ENCODE measurements at regions not wholly inside any gene's neighbourhood (a gene's known extent, or its start where the extent isn't known, plus 50 kb on each side); places are given as distances from the start of the nearest gene placed in this dataset.
"Not testable (repeated sequence)": the region's sequence is repeated elsewhere in the genome, so short reads cannot be mapped to it uniquely, and the experiment has no call there.

- ATAC-seq = no peak
- POLR2A ChIA-PET = no interaction called here
Measured at GRCh38 chr4:164116286-164116685, 621.8 kb downstream of the TMA16 start.

DNA sequence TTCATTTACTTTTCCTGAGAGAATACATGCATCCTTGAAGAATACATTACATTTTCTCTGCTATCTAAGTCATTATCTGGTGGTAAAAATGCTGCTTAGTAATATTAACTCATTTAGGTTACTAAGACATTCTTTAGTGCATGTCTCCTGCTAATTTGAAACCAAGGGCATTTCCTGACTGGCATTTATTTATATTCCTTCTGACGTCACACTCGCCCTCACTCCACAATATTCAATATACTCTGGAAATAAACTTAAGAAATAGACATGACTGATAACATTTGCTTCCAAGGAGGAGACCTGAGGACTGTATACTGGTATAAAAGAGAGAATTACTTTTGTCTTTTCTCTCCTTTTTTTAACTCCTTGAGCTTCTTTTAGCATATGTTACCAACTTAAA is 619.5 kb upstream of the SMIM31 start:
- H3K4me3 ChIP-seq (ENCODE audit: low read length) = no peak overlapping the region
- CTCF ChIA-PET = no interaction called here
- H3K27ac ChIP-seq (ENCODE audit: low read depth, low read length) = no peak overlapping the region
- POLR2A ChIA-PET = no interaction called here
- H3K27me3 ChIP-seq (ENCODE audit: control insufficient read depth in 2 of 2, insufficient read depth in 2 of 2, low read length in 2 of 2) = no peaks in the 10 kb centered on the region
- ATAC-seq (no peak), DNase-seq (no peak)
- H3K36me3 ChIP-seq (ENCODE audit: control insufficient read depth in 2 of 3, insufficient read depth in 3 of 3, low read length in 3 of 3) = no peaks in the 10 kb centered on the region
- no peak overlapping the region for H3K4me3 Mint-ChIP-seq
- H3K36me3 Mint-ChIP-seq = no peaks in the 10 kb centered on the region
- H3K4me1 Mint-ChIP-seq = no peaks in the 10 kb centered on the region
- H3K27me3 Mint-ChIP-seq = no peaks in the 10 kb centered on the region
- no peaks in the 10 kb centered on the region for H3K9me3 ChIP-seq (ENCODE audit: control insufficient read depth in 2 of 3, low read length in 3 of 3)
- no peaks in the 10 kb centered on the region for H3K4me1 ChIP-seq (ENCODE audit: control insufficient read depth in 2 of 2, insufficient read depth in 2 of 2, low read length in 2 of 2)
- intact Hi-C loops (cut with micrococcal nuclease) = no loop called here
- peaks cover 0 to 3% (median 0%) of the 10 kb centered on the region in 11 donors for H3K9me3 Mint-ChIP-seq
- no peak overlapping the region for H3K27ac Mint-ChIP-seq

More at GRCh38 chr4:164116286-164116685, 621.8 kb downstream of the TMA16 start:
- Histone ChIP-seq H3K27ac (ENCODE audit: low read depth, low read length) (no peak overlapping the region), H3K4me1 (ENCODE audit: control insufficient read depth in 2 of 2, insufficient read depth in 2 of 2, low read length in 2 of 2) (no peaks in the 10 kb centered on the region), H3K36me3 (ENCODE audit: control insufficient read depth in 2 of 3, insufficient read depth in 3 of 3, low read length in 3 of 3) (no peaks in the 10 kb centered on the region), H3K9me3 (ENCODE audit: control insufficient read depth in 2 of 3, low read length in 3 of 3) (no peaks in the 10 kb centered on the region), H3K27me3 (ENCODE audit: control insufficient read depth in 2 of 2, insufficient read depth in 2 of 2, low read length in 2 of 2) (no peaks in the 10 kb centered on the region), H3K4me3 (ENCODE audit: low read length) (no peak overlapping the region)
- H3K27me3 Mint-ChIP-seq = no peaks in the 10 kb centered on the region
- H3K4me3 Mint-ChIP-seq = no peak overlapping the region
- intact Hi-C loops (cut with micrococcal nuclease) = no loop called here
- peaks cover 0 to 3% (median 0%) of the 10 kb centered on the region in 11 donors for H3K9me3 Mint-ChIP-seq
- no peak for DNase-seq
- no peaks in the 10 kb centered on the region for H3K4me1 Mint-ChIP-seq
- no peaks in the 10 kb centered on the region for H3K36me3 Mint-ChIP-seq
- no peak overlapping the region for H3K27ac Mint-ChIP-seq
- CTCF ChIA-PET = no interaction called here

GRCh38 chr4:164136180-164136616 is 617.7 kb upstream of the SMIM31 start:
- CTCF ChIA-PET = no interaction called here
- Histone ChIP-seq H3K27ac (ENCODE audit: low read depth, low read length) (no peak overlapping the region), H3K36me3 (ENCODE audit: control insufficient read depth in 2 of 3, insufficient read depth in 3 of 3, low read length in 3 of 3) (no peaks in the 10 kb centered on the region), H3K27me3 (ENCODE audit: control insufficient read depth in 2 of 2, insufficient read depth in 2 of 2, low read length in 2 of 2) (no peaks in the 10 kb centered on the region), H3K4me1 (ENCODE audit: control insufficient read depth in 2 of 2, insufficient read depth in 2 of 2, low read length in 2 of 2) (no peaks in the 10 kb centered on the region), H3K9me3 (ENCODE audit: control insufficient read depth in 2 of 3, low read length in 3 of 3) (no peaks in the 10 kb centered on the region), H3K4me3 (ENCODE audit: low read length) (no peak overlapping the region)
- Mint-ChIP-seq H3K27me3 (no peaks in the 10 kb centered on the region), H3K36me3 (no peaks in the 10 kb centered on the region), H3K27ac (no peak overlapping the region), H3K4me3 (no peak overlapping the region), H3K9me3 (peaks cover 0 to 10% (median 0%) of the 10 kb centered on the region in 11 donors), H3K4me1 (no peaks in the 10 kb centered on the region)
- no peak for DNase-seq
- POLR2A ChIA-PET = no interaction called here
- ATAC-seq = no peak
- intact Hi-C loops (cut with micrococcal nuclease) = no loop called here

- ChIA-PET POLR2A (no interaction called here), CTCF (no interaction called here)
- Histone ChIP-seq H3K4me1 (ENCODE audit: control insufficient read depth in 2 of 2, insufficient read depth in 2 of 2, low read length in 2 of 2) (no peaks in the 10 kb centered on the region), H3K9me3 (ENCODE audit: control insufficient read depth in 2 of 3, low read length in 3 of 3) (no peaks in the 10 kb centered on the region), H3K27me3 (ENCODE audit: control insufficient read depth in 2 of 2, insufficient read depth in 2 of 2, low read length in 2 of 2) (no peaks in the 10 kb centered on the region), H3K36me3 (ENCODE audit: control insufficient read depth in 2 of 3, insufficient read depth in 3 of 3, low read length in 3 of 3) (no peaks in the 10 kb centered on the region), H3K4me3 (ENCODE audit: low read length) (no peak overlapping the region), H3K27ac (ENCODE audit: low read depth, low read length) (no peak overlapping the region)
- no peak for DNase-seq
- ATAC-seq = no peak
- Mint-ChIP-seq H3K27me3 (no peaks in the 10 kb centered on the region), H3K4me1 (no peaks in the 10 kb centered on the region), H3K9me3 (peaks cover 0 to 10% (median under 1%) of the 10 kb centered on the region in 11 donors), H3K27ac (no peak overlapping the region), H3K36me3 (no peaks in the 10 kb centered on the region), H3K4me3 (no peak overlapping the region)
- intact Hi-C loops (cut with micrococcal nuclease) = no loop called here
Measured at GRCh38 chr4:164138521-164138920, 615.4 kb upstream of the SMIM31 start.

- H3K4me3 ChIP-seq (ENCODE audit: low read length) = no peak overlapping the region
- ChIA-PET CTCF (no interaction called here), POLR2A (no interaction called here)
- peaks cover 0 to 10% (median 3%) of the 10 kb centered on the region in 11 donors for H3K9me3 Mint-ChIP-seq
- H3K4me1 ChIP-seq (ENCODE audit: control insufficient read depth in 2 of 2, insufficient read depth in 2 of 2, low read length in 2 of 2) = no peaks in the 10 kb centered on the region
- no peaks in the 10 kb centered on the region for H3K4me1 Mint-ChIP-seq
- H3K27me3 Mint-ChIP-seq = no peaks in the 10 kb centered on the region
- no peak overlapping the region for H3K27ac ChIP-seq (ENCODE audit: low read depth, low read length)
- H3K4me3 Mint-ChIP-seq = no peak overlapping the region
- H3K27ac Mint-ChIP-seq = no peak overlapping the region
- DNase-seq = no peak
- no peak for ATAC-seq
- H3K9me3 ChIP-seq (ENCODE audit: control insufficient read depth in 2 of 3, low read length in 3 of 3) = no peaks in the 10 kb centered on the region
- H3K27me3 ChIP-seq (ENCODE audit: control insufficient read depth in 2 of 2, insufficient read depth in 2 of 2, low read length in 2 of 2) = no peaks in the 10 kb centered on the region
- no peaks in the 10 kb centered on the region for H3K36me3 Mint-ChIP-seq
- intact Hi-C loops (cut with micrococcal nuclease) = no loop called here
- no peaks in the 10 kb centered on the region for H3K36me3 ChIP-seq (ENCODE audit: control insufficient read depth in 2 of 3, insufficient read depth in 3 of 3, low read length in 3 of 3)
Measured at GRCh38 chr4:164139291-164139690, 614.6 kb upstream of the SMIM31 start.

DNA sequence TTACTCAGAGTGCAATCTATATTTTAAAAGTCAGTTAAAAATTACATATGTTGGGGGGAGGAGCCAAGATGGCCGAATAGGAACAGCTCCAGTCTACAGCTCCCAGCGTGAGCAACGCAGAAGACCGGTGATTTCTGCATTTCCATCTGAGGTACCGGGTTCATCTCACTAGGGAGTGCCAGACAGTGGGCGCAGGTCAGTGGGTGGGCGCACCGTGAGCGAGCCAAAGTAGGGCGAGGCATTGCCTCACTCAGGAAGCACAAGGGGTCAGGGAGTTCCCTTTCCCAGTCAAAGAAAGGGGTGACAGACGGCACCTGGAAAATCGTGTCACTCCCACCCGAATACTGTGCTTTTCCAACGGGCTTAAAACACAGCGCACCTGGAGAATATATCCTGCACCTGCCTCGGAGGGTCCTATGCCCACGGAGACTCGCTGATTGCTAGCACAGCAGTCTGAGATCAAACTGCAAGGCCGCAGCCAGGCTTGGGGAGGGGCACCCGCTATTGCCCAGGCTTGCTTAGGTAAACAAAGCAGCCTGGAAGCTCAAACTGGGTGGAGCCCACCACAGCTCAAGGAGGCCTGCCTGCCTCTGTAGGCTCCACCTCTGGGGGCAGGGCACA is 612.1 kb upstream of the SMIM31 start:
- ATAC-seq; H3K4me1 Mint-ChIP-seq; H3K9me3 Mint-ChIP-seq; H3K36me3 Mint-ChIP-seq; H3K27me3 ChIP-seq (ENCODE audit: control insufficient read depth in 2 of 2, insufficient read depth in 2 of 2, low read length in 2 of 2); H3K4me3 Mint-ChIP-seq; H3K4me1 ChIP-seq (ENCODE audit: control insufficient read depth in 2 of 2, insufficient read depth in 2 of 2, low read length in 2 of 2); H3K36me3 ChIP-seq (ENCODE audit: control insufficient read depth in 2 of 3, insufficient read depth in 3 of 3, low read length in 3 of 3); intact Hi-C loops (cut with micrococcal nuclease); H3K27me3 Mint-ChIP-seq; DNase-seq; POLR2A ChIA-PET; H3K27ac ChIP-seq (ENCODE audit: low read depth, low read length); H3K4me3 ChIP-seq (ENCODE audit: low read length); H3K27ac Mint-ChIP-seq; H3K9me3 ChIP-seq (ENCODE audit: control insufficient read depth in 2 of 3, low read length in 3 of 3): not testable (repeated sequence)
- CTCF ChIA-PET = interaction anchor here (0.7 kb wide), 1 partner anchor 21 kb away, joined by 3 read pairs; no protein-coding TSS in a partner anchor

DNA sequence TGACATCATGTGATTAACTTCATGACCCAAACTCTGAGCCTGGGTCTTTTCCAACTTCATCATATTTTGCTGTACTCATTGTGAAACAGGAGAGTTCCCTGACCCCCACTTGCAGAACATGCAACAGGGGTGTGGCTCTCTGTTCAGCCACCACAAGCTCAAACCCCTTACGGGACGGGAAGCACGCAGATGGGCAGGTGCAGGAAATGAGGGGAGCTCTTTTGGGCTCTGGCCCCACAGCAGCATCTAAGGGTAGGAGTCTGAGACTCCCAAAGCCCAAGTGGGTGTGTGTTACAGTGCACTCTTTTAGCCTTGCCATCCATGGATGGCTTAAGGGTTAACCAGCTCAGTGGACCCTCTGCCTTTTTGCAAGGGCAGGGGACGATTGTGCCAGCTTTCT is 599.5 kb upstream of the SMIM31 start:
- Mint-ChIP-seq H3K36me3 (no peaks in the 10 kb centered on the region), H3K9me3 (peaks cover 0 to 2% (median 0%) of the 10 kb centered on the region in 11 donors), H3K4me3 (no peak overlapping the region), H3K4me1 (no peaks in the 10 kb centered on the region), H3K27me3 (no peaks in the 10 kb centered on the region), H3K27ac (no peak overlapping the region)
- no peak for ATAC-seq
- no peaks in the 10 kb centered on the region for H3K9me3 ChIP-seq (ENCODE audit: control insufficient read depth in 2 of 3, low read length in 3 of 3)
- no peaks in the 10 kb centered on the region for H3K4me1 ChIP-seq (ENCODE audit: control insufficient read depth in 2 of 2, insufficient read depth in 2 of 2, low read length in 2 of 2)
- no peak overlapping the region for H3K4me3 ChIP-seq (ENCODE audit: low read length)
- peaks cover 0 to 4% of the 10 kb centered on the region in 2 donors for H3K27me3 ChIP-seq (ENCODE audit: control insufficient read depth in 2 of 2, insufficient read depth in 2 of 2, low read length in 2 of 2)
- intact Hi-C loops (cut with micrococcal nuclease) = no loop called here
- no peak overlapping the region for H3K27ac ChIP-seq (ENCODE audit: low read depth, low read length)
- H3K36me3 ChIP-seq (ENCODE audit: control insufficient read depth in 2 of 3, insufficient read depth in 3 of 3, low read length in 3 of 3) = no peaks in the 10 kb centered on the region
- ChIA-PET CTCF (no interaction called here), POLR2A (no interaction called here)
- DNase-seq = no peak
